ENCODE measurements at regions not wholly inside any gene's neighbourhood (a gene's known extent, or its start where the extent isn't known, plus 50 kb on each side); places are given as distances from the start of the nearest gene placed in this dataset.
"Not testable (repeated sequence)": the region's sequence is repeated elsewhere in the genome, so short reads cannot be mapped to it uniquely, and the experiment has no call there.

- no peaks in the 10 kb centered on the region for H3K4me1 ChIP-seq
- intact Hi-C loops (cut with DNase I), result no loop called here
- H3K27ac ChIP-seq, result no peak overlapping the region
- no peak for ATAC-seq
- no peaks in the 10 kb centered on the region for H3K27me3 ChIP-seq
- WGBS (ENCODE audit: insufficient coverage, low coverage, low lambda C conversion rate, missing lambda C conversion rate), result 40% methylated on average over 2 of the region's 2 CpGs
- no peaks in the 10 kb centered on the region for H3K36me3 ChIP-seq
- no peak for DNase-seq
- peaks cover 0 to 3% (median 0%) of the 10 kb centered on the region in 4 donors for H3K9me3 ChIP-seq
- H3K4me3 ChIP-seq, result no peak overlapping the region
- TF ChIP-seq CTCF (IDR thresholded peaks at IDR 0.05), result no peak
- TF ChIP-seq POLR2A (IDR thresholded peaks at IDR 0.05), result no peak
These were observed 395.4 kb downstream of the ZNF804A start for GRCh38 chr2:184993746-184994145.

DNA sequence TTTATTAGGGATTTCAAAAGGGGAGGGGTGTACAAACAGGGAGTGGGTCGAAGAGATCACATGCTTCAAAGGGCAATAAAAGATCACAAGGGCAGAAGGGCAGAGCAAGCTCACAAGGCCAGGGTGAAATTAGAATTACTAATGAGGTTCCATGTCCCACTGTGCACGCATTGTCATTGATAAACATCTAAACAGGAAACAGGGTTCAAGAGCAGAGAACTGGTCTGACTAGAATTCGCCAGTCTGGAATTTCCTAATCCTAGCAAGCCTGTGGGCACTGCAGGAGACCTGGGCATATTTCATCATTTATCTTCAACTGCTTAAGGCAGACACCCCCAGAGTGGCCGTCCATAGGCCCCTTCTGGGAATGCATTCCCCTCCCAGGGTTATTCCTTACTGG lies 408.2 kb downstream of the ZNF804A start:
- 31% methylated on average over 3 of the region's 4 CpGs for WGBS (ENCODE audit: insufficient coverage, low coverage, low lambda C conversion rate, missing lambda C conversion rate)
- Histone ChIP-seq H3K4me1 (no peaks in the 10 kb centered on the region), H3K36me3 (no peaks in the 10 kb centered on the region), H3K9me3 (no peaks in the 10 kb centered on the region), H3K27ac (no peak overlapping the region), H3K27me3 (no peaks in the 10 kb centered on the region), H3K4me3 (no peak overlapping the region)
- DNase-seq (no peak), ATAC-seq (no peak)
- no peak for TF ChIP-seq CTCF (IDR thresholded peaks at IDR 0.05)
- no peak for TF ChIP-seq POLR2A (IDR thresholded peaks at IDR 0.05)
- intact Hi-C loops (cut with DNase I), result no loop called here

- Histone ChIP-seq H3K4me1 (no peaks in the 10 kb centered on the region), H3K36me3 (no peaks in the 10 kb centered on the region), H3K27ac (no peak overlapping the region), H3K27me3 (no peaks in the 10 kb centered on the region), H3K4me3 (no peak overlapping the region), H3K9me3 (peaks cover 0 to 4% (median 0%) of the 10 kb centered on the region in 4 donors)
- TF ChIP-seq POLR2A (IDR thresholded peaks at IDR 0.05) (no peak), CTCF (IDR thresholded peaks at IDR 0.05) (no peak)
- 65% methylated on average over 2 of the region's 3 CpGs for WGBS (ENCODE audit: insufficient coverage, low coverage, low lambda C conversion rate, missing lambda C conversion rate)
- ATAC-seq, result no peak
- intact Hi-C loops (cut with DNase I), result no loop called here
- no peak for DNase-seq
These were observed 414.3 kb downstream of the ZNF804A start for GRCh38 chr2:185012643-185013042.

DNA sequence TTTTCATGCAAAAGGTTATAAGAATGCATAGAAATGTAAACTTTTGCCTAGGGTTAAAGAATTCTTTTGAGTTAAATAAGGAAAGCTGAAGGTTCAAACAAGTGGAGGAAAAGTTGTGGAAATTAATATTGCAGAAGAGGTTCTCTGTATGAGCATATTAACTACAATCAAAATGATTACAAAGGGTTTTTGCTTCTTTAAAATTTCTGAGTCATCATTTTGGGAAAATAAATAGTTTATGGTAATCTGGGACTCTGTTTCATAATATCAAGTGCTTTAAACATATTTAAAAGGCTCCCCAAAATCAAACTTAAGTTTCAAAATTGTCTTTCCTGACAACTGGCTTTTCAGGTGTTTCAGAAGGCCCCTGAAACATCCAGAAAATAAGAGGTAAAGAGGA lies 415.7 kb downstream of the ZNF804A start:
- Histone ChIP-seq H3K4me3 (no peak overlapping the region), H3K4me1 (no peaks in the 10 kb centered on the region), H3K27ac (no peak overlapping the region), H3K36me3 (no peaks in the 10 kb centered on the region), H3K27me3 (no peaks in the 10 kb centered on the region), H3K9me3 (peaks cover 0 to 4% (median 0%) of the 10 kb centered on the region in 4 donors)
- intact Hi-C loops (cut with DNase I), result no loop called here
- ATAC-seq (no peak), DNase-seq (no peak)
- TF ChIP-seq POLR2A (IDR thresholded peaks at IDR 0.05), result no peak
- TF ChIP-seq CTCF (IDR thresholded peaks at IDR 0.05), result no peak

- H3K9me3 ChIP-seq; DNase-seq; ATAC-seq; H3K4me3 ChIP-seq; H3K27me3 ChIP-seq; intact Hi-C loops (cut with DNase I); H3K4me1 ChIP-seq; H3K27ac ChIP-seq; H3K36me3 ChIP-seq: not testable (repeated sequence)
- WGBS (ENCODE audit: insufficient coverage, low coverage, low lambda C conversion rate, missing lambda C conversion rate), result 68% methylated on average over 3 of the region's 3 CpGs
These were observed 427.6 kb downstream of the ZNF804A start for GRCh38 chr2:185025891-185026290.
